ENCODE measurements at regions not wholly inside any gene's neighbourhood (a gene's known extent, or its start where the extent isn't known, plus 50 kb on each side); places are given as distances from the start of the nearest gene placed in this dataset.
"Not testable (repeated sequence)": the region's sequence is repeated elsewhere in the genome, so short reads cannot be mapped to it uniquely, and the experiment has no call there.

DNA sequence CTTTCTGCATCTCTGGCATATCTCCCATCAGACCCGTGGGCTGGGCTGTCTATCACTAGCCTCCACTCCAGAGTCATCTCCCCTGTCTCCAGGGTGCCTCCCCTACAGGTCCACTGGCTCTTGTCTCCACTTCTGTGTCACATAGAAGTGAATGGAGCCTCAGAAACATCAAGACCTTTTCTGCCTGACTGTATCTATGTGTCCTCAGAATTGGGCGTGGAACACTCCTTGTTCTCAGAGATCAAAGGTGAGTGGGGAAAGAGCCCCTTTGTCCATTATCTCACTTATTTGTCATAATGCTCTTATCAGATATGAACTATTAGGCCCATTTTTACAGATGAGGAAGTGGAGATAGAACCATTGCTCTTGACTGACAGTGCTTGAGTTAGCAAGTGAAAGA, 211.0 kb downstream of the CYRIA start:
- DNase-seq = no peak

DNA sequence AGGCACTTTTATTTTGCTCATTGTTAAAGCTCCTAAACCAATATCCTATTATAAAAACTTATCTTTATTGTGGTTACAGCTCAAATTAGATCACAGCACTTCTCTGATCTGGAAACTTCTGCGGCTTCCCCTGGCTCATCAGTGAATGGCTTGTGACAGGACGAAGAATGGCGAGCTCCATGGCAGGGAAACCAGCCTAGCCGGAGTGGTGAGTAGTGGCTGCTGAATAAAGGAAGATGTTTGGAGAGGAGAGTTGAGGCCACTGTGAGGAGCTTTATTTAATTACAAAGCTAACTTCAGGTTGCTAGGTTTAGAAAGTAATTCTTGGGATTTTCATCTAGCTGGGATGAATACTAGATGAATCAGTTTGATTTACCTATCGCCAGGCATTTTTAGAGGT, 213.5 kb downstream of the CYRIA start:
- DNase-seq = no peak

DNA sequence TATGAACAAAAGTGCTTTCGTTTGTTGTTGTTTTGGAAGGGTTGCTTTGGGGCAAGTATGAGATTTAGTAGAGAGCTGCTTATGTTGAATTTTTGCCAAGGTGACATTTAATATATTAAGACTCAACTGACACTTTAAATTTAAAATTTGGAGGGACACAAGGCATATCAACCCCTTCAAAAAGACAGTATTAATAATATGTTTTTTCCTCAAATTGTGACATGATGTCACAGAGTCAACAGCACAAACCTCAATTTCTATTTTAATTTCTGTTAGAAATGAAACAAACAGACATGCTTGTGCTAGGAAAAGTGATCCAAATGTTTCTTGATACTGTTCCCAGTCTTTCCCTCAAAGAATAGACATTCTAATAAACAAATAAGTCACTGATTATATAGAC, 218.9 kb downstream of the CYRIA start:
- DNase-seq = no peak

DNA sequence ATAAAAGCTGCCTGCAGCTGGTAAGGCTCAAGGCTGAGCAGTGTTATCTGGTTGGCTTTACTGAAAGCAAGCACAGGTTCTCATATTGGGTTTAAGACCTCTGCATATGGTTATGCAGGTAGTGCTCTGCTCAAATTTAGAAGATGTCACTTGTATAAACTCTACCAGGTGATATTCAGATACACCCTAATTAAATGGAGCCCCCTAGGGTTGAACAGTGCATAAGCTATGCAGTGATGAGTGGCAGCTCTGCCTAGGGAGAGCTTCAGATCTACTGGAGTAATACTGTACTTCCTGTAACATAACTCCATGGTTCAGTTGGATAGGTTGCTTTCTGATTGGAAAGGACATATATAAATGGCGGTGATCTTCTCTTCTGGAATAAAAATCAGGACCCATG, 222.7 kb downstream of the CYRIA start:
- no peak for DNase-seq

DNA sequence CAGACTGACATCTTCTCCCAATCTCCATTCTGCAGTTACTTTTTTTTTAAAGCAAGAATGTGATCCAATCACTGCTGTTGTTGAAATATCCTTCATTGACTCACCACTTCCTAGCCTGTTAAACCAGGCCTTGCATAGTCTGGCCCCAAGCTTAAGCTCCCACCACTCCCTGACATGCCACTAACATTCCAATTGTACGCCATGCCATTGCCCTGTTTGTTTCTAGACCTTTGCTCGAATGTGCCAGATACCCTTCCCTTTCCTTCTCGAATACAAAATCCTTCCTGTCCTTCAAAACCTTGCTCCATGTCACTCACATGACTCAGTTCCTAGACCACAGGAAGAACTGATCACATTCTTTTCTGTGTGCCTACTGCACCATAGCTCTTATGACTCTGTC, 224.2 kb downstream of the CYRIA start:
- DNase-seq = no peak

DNA sequence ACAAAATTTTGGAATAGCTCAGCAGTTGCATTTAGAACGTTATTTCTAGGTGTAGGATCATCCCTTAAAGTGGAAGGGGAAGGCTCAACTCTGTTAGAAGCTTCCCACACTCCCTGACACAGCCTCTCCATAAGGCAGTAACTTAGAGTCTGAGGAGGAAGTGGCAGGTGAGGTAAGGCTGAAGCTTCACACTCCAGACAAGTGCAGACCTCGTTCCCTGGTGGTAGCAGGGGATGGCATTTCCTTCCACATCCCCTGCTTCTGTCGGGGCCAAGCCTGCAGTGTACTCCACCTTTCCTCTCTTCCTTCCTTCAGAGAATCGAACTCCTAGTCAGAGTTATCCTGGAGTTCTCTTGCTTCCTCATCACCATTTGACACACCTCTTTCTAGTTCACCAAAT, 224.7 kb downstream of the CYRIA start:
- DNase-seq = no peak

DNA sequence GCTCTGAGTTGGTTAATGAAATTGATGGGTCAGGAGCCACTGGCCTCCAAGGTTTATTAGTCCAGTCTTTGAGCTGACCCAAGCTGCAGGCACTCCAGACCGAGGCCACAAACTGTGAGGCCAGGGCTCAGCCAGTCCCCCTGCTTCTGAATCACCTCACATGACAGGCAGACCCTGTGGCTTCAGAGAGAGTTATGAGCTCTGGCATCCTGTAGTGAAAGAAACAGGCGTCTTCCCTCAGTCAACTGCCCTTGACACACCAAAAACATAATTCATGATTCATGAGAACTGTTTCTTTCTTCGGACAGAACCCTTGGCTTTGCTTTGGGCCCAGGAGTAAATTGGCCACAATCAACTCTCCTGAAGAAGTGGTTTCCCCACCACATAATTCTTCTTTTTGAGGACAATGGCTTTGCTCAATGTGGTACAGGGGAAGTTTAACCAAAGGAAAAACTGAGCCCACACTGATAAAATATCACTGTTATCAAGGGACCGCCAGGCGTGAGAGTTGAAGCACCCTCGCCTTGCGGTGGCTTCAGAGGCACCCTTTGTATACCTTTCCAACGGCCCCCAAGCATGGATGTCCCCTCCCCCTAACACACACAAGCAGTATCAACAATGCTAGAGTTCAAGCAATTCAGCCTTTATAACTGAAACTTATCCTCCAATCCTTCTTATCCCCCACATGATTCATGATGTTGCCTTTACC, 226.9 kb downstream of the CYRIA start:
- DNase-seq = no peak

DNA sequence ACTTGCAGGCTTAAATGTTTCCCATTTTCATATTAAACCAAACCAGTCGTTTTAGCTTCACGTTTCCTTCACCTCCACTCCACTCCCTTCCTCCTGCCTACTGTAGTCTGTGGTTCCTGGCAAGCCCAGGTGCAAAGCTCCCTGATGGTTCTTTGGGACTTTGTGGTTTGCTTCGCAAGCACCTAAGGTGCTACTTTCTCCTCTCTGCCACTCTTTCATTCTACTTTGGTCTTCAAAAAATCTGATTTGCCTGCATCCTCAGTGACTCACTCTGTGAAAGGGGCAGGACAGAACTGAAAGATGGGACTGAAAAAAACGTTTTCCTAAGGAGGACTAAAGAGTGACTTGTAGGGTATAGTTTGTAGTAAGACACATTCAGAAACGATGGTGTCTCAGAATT, 228.4 kb downstream of the CYRIA start:
- DNase-seq = no peak

DNA sequence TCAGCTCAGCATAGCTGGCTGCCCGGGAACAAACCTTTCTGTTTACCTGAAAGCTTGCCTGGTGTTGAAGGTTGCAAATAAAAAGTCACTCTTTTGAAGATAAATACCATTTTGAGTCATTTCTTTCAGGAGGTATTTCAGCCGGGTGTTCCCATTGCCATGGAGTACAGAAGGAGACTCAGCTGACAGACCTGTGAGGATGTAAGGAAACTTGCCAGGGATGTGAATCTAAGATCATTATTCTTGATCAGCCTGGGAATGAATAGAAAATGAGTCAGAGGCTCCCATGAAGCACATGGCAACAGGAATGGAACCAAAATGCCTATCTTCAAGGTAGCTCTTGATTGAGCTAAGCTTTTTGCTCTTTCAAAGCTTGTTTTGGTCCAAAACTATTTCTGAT, 231.2 kb downstream of the CYRIA start:
- no peak for DNase-seq

DNA sequence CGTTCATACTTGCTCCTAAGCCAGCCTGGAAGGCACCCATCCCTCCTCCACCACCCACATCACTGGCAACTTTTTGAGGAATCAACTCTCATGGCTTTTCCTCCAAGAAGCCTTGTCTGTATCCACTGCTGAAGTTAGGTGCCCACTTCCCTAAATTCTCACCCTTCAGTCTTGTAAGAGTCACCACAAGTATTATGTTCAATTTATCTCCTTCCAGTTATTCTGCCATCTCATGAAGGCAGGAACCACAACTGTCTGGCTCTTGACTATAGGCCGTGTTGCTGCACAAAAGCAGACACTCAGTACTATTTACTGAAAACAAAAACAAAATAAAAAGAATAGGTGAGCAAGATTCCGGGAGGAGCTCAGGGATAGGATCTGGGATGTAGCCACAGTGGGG, 234.8 kb downstream of the CYRIA start:
- DNase-seq = no peak

DNA sequence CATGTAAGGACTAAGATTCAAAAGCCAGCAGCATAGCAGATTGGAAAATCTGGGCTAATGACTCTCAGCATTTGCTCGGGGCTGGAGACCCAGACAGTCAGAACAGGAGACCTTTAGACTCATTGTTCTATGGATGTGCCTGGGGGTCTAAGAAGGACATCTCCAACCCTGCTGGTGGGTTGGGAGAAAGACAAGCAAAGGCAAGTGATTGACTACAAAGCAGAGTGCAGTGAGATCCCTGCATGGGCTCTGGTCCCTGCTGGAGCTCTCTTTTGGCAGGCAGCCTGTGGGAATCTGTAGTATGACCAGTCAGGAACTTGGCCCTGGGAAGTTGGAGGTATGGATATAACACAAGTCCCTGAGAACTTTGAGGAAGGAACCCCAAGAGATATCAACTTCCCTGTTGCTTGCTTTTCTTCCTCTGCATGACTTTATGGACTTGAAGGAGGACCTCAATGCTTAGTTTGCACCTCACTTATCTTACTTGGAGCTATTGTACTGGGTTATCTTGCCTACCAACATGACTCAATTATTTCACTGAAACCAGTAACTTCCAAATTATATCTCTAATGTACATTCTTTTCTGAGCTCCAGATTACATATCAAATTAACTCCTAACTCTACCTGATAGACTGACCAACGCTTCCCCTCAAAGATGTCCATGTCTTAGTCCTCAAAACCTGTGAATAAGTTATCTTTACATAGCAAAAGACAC, 236.0 kb downstream of the CYRIA start:
- DNase-seq = no peak

DNA sequence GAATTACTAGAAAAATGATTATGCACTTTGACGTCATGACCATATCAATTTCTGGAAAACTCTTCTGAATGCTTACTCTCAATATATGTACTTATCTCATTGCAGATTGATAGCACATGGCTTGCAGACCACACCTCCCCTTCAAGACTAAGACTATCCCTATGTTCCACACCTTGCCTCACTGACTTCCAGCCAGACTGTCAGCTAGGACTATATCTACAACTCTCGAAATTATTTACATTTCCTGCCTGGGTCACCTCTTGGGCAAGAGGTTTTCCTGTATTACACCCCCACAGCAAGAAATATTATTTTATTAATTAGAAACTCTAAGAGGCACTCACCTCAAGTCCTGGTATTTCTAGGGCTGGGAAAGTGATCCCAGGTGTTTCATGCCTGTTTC, 236.6 kb downstream of the CYRIA start:
- no peak for DNase-seq

DNA sequence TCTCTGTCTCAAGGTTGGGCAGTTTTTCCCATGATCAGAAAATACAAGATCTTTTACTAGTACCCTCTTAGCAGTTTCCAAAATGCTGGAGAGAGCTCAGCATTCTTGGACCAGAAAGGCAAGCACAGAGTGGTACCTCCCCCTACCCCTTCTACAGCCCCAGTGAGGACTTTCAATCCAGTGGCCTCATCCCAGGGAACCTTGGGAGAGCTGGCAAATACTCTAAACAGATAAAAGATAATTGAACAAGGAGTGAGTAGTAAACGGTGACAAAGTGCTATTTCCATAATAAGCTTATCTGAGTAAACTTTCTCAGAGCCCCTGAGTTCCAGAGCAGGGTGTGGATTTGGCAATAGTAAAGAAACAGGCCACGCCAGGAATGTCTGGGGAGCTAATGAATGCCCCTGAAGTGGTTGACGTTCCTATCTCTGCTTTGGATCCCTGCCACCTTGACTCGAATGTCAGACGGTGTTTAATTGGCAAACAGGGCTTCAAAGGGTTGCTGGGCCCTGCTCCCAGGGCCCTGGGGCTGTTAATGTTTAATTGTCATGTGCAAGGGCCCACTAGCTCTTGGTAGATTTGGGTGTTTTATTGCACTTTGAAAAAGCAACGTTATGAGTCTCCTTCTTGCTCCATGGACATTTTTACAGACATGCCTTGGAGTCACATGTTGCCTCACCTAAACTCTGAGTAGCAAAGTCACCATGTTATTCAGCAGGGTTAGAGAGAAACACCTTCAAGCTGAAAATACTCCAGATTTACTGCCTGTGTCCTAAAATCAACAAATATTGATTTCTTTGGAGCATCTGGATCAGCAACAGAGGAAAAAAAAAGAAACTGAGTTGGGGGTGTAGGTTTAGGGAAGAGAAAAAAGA, 239.9 kb downstream of the CYRIA start:
- DNase-seq = no peak

DNA sequence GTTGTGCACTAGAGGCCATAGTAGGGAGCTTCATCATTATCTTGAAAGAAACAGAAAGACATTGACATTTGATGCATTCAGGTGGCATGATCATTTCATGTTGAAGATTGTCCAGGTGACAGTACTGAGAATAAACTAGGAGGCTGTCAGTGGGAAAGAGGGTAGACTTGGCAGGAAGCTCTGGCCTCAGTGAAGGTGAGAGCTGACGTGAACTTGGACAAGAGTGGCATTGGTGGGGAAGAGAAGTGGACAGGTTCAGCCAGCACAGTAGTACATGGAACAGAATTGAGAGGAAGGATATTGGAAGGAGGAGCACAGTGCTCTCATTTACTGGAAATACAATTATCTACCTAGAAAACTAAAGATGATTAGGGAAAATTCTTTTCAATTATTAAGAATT, 245.2 kb downstream of the CYRIA start:
- DNase-seq = no peak

DNA sequence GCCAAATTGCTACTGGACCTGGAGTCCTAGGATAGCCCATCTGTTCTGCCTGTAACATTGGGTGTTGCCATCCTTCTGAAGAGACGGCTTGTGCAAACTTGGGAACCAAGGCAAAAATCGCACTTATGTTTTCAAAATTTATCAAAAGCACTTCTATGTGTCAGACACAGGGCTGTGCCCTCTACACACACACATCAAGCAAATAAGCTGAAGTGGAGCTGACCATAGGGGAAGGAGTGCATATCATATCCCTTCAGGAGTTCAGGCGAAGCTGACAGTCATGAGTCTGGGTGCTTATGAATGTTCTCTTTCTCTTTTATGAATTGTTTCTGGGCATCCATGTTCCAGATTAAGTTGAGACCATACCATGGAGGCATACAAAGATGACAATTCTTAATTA, 247.9 kb downstream of the CYRIA start:
- DNase-seq = no peak

DNA sequence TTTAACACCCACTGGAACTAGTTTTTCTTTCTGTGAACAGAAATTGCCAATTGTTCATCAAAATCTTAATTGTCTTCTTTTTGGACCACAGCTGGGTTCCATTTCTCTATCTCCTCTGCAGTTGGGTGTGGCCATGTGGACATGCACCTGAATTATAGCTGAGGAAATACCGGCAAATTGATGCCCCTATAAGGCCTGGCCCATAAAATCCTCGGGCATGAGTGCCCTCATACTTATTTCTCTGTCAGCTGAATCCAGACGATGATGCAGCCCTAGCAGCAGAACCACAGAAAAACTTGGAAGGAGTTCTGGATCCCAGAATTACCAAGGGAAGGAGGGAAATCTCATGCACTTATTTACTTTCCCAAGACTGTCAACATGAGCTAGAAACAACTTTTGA, 249.0 kb downstream of the CYRIA start:
- no peak for DNase-seq

DNA sequence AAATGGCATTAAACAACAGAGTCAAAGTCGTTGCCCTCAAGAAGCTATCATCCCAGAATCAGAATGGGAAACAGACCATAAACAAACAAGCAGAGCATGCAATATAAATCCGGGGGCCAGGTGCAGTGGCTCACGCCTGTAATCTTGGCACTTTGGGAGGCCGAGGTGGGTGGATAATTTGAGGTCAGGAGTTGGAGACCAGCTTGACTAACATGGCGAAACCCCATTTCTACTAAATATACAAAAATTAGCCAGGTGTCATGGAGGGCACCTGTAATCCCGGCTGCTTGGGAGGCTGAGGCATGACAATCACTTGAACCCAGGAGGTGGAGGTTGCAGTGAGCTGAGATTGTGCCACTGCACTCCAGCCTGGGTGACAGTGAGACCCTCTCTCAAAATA, 249.8 kb downstream of the CYRIA start:
- DNase-seq = not testable (repeated sequence)

DNA sequence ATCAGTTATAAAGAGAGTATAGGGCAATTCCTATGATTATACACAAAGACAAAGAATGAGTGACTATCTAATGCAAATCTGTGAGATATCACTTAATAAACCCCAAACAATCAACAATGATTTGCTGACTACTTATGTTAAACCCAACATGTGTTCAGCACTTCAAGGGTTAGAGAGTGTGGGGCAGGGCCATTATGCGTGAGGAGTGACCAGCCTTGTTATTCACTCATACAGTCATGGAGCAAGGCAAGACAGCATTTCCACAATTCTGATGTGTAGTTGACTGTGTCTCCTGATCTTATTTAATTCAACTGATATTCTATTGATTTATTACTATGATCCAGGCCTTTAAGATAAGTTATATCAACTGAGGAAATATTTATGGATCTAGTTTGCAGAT, 251.7 kb downstream of the CYRIA start:
- DNase-seq = no peak

DNA sequence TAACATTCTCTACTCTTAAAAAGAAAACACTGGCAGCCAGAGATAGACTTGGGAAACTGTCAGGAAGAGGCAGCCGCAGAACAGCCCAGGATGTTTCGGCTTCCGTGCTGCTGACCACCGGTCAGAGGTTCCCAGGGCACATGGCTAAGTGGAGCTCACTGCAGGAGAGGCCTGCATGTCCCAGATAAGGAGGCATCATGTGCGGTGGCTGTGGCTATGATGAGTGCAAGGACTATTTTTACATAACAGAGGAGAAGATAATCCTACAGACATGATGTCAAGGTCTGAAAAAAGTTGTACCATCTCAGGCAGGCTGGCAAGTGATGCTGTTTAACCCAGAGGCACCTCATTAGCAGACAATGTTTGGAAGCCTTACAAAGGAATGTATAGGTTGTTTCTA, 252.3 kb downstream of the CYRIA start:
- DNase-seq = no peak

DNA sequence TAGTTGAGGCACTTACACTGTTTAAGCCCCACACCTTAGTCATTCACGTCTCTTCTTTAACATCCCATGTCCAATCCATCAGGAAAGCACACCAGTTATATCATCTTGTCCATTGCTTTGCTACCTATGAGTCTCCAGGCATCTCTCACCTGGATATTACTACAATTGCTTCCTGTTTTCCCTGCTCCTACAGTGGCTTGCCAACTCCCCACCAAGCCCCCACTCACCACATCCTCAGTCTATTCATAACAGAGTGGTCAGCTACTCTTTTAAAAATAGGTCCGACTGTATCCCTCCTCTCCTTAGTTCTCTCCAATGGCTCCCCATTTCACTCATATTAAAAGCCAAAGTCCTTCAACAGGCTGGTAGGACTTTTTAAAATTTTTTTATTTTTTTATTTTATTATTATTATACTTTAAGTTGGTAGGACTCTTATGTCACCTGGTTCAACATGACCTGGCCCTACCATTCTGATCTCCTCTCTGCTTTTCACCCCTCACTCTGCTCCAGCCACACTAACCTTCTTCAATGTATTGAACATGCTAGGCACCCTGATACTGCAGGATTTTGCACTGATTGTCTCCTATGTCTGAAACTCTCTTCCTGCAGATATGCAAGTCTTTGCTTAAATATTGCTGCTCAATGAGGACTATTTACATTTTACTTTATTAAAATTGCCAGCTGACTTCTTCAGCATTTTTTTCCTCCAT, 253.2 kb downstream of the CYRIA start:
- DNase-seq = no peak

DNA sequence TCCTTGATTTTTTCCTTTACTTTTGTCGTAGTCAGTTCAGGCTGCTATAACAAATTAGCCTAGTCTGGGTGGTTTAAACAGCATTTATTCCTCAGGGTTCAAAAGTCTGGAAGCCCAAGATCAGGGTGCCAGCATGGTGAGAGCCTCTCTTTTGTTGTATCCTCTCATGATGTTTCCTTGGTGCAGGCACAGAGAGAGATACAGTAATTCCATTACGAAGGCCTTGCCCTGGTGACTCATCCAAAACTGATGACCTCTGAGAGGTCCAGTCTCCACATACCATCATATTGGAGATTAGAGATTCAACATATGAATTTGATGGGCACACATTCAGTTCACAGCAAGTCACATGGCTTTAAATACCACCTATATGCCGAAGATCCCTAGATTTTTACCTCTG, 253.8 kb downstream of the CYRIA start:
- DNase-seq = no peak

DNA sequence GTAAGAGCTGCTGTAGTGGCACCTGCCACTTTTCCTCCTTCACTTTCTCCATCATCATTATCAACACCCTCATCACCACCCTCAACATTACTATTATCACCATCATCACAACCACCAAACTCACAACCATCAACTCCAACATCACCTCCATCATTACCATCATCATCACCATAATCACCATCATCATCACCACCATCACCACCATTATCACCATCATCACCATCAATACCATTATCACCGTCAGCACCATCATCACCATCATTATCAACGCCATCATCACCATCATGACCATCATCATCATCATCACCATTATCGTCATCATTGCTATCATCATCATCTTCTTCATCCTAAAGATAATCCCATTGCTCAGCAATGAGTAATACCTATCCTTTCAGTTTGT, 255.8 kb downstream of the CYRIA start:
- DNase-seq = no peak

DNA sequence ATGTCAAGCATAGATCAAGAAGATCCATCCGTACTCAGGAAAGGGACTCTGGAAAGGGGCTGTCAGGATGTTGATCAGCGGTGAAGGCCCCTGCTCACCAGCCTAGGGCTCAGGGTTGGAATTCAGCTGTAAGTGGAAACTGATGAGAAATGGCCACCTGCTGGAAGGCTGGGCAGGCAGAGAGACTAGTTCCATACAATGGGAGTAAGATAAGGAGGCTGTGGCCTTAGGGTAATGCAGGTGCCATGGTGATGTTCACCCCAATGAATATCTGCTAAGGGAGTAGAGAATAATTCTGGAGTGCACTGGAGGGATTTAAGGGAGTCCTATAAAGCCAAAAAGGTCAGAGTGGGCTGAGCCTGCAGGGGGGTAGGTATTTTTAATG, 256.6 kb downstream of the CYRIA start:
- no peak for DNase-seq
